ENCODE measurements at regions not wholly inside any gene's neighbourhood (a gene's known extent, or its start where the extent isn't known, plus 50 kb on each side); places are given as distances from the start of the nearest gene placed in this dataset.
A peak's percentile ranks its signal among the peaks of the same experiment; 100 is the strongest.
"Not testable (repeated sequence)": the region's sequence is repeated elsewhere in the genome, so short reads cannot be mapped to it uniquely, and the experiment has no call there.

DNA sequence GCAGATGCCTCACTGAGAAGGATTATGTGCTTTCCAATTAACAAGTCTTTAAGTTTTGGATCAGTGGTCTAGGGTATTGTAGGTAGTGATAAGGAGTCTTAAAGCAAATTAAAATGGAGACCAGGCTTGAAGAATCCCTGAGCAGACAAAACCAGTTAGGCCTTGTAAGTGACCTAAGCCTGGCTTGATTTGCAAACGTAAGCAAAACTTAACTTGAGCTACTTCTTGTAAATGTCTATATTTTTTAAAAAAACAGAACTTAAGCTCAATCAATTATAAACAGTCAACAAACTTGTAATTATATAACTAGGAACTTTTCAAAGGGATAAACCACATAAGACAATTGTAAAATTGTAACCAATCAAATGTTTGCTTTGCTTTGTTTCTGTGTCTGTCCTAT is 72.7 kb upstream of the NALF2 start:
- no peaks in the 10 kb centered on the region for H3K27me3 ChIP-seq (ENCODE audit: control insufficient read depth, insufficient read depth, low read length)
- no peak overlapping the region for H3K27ac ChIP-seq (ENCODE audit: low read length)
- H3K4me3 ChIP-seq (ENCODE audit: low read length) = no peak overlapping the region
- H3K9ac ChIP-seq (ENCODE audit: low read length) = no peak overlapping the region
- no peaks in the 10 kb centered on the region for H3K4me1 ChIP-seq (ENCODE audit: control insufficient read depth, low read depth, low read length)
- H3K9me3 ChIP-seq (ENCODE audit: control insufficient read depth, low read depth, low read length) = no peaks in the 10 kb centered on the region
- H3K36me3 ChIP-seq (ENCODE audit: control insufficient read depth, low read depth, low read length) = no peaks in the 10 kb centered on the region

GRCh38 chrX:69430785-69431184 is 73.3 kb upstream of the NALF2 start:
- no peak overlapping the region for H3K9ac ChIP-seq (ENCODE audit: low read length)
- no peaks in the 10 kb centered on the region for H3K9me3 ChIP-seq (ENCODE audit: control insufficient read depth, low read depth, low read length)
- no peak overlapping the region for H3K4me3 ChIP-seq (ENCODE audit: low read length)
- H3K27ac ChIP-seq (ENCODE audit: low read length) = no peak overlapping the region
- no peaks in the 10 kb centered on the region for H3K36me3 ChIP-seq (ENCODE audit: control insufficient read depth, low read depth, low read length)
- H3K27me3 ChIP-seq (ENCODE audit: control insufficient read depth, insufficient read depth, low read length) = no peaks in the 10 kb centered on the region
- H3K4me1 ChIP-seq (ENCODE audit: control insufficient read depth, low read depth, low read length) = no peaks in the 10 kb centered on the region

- Histone ChIP-seq H3K9ac (ENCODE audit: low read length) (no peak overlapping the region), H3K27me3 (ENCODE audit: control insufficient read depth, insufficient read depth, low read length) (no peaks in the 10 kb centered on the region), H3K4me3 (ENCODE audit: low read length) (no peak overlapping the region), H3K4me1 (ENCODE audit: control insufficient read depth, low read depth, low read length) (no peaks in the 10 kb centered on the region), H3K9me3 (ENCODE audit: control insufficient read depth, low read depth, low read length) (no peaks in the 10 kb centered on the region), H3K36me3 (ENCODE audit: control insufficient read depth, low read depth, low read length) (no peaks in the 10 kb centered on the region), H3K27ac (ENCODE audit: low read length) (no peak overlapping the region)
These were observed 74.6 kb upstream of the NALF2 start for GRCh38 chrX:69429339-69430015.

GRCh38 chrX:69428216-69428615 is 75.9 kb upstream of the NALF2 start:
- H3K9ac ChIP-seq (ENCODE audit: low read length) = no peak overlapping the region
- no peaks in the 10 kb centered on the region for H3K36me3 ChIP-seq (ENCODE audit: control insufficient read depth, low read depth, low read length)
- H3K4me1 ChIP-seq (ENCODE audit: control insufficient read depth, low read depth, low read length) = no peaks in the 10 kb centered on the region
- H3K9me3 ChIP-seq (ENCODE audit: control insufficient read depth, low read depth, low read length) = no peaks in the 10 kb centered on the region
- no peak overlapping the region for H3K27ac ChIP-seq (ENCODE audit: low read length)
- H3K27me3 ChIP-seq (ENCODE audit: control insufficient read depth, insufficient read depth, low read length) = no peaks in the 10 kb centered on the region
- no peak overlapping the region for H3K4me3 ChIP-seq (ENCODE audit: low read length)

DNA sequence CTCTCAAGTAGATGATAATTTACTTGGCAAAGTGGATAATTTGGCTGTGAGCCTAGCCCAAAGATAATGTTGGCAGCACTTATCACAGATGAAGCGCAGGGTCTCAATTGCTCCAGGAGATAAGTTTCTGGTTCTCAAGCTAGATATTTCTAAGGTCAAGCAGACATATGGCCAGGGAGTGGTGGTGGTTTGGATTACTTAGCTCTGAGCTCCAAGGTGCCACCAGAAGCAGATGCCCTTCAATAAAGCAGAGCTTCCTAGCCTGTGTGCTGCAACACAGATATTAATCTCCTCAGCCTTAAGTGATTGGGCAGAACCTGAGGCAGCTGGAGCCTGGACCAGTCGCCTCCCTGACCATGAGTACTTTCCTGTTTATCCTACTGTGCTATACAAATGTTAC is 79.2 kb upstream of the NALF2 start:
- H3K4me1 ChIP-seq (ENCODE audit: control insufficient read depth, low read depth, low read length) = no peaks in the 10 kb centered on the region
- H3K9me3 ChIP-seq (ENCODE audit: control insufficient read depth, low read depth, low read length) = no peaks in the 10 kb centered on the region
- no peaks in the 10 kb centered on the region for H3K27me3 ChIP-seq (ENCODE audit: control insufficient read depth, insufficient read depth, low read length)
- no peak overlapping the region for H3K4me3 ChIP-seq (ENCODE audit: low read length)
- no peak overlapping the region for H3K27ac ChIP-seq (ENCODE audit: low read length)
- no peaks in the 10 kb centered on the region for H3K36me3 ChIP-seq (ENCODE audit: control insufficient read depth, low read depth, low read length)
- no peak overlapping the region for H3K9ac ChIP-seq (ENCODE audit: low read length)

DNA sequence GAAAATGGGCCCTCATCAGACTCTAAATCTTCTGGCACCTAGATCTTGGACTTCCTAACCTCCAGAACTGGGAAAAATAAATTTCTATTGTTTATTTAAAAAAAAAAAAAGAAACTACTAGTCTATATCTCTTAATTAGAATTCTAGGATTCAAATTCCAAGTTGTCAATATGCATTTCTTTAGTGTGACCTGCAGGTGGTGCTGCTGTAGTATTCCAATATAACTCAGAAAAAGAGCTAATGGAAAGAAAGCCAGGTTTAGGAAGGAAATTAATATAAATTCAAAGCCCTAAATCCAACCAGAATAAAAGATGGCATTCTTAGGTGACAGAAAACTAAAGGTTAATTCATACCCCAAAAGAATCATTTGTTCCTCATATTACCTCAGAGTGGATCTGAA is 80.0 kb upstream of the NALF2 start:
- H3K36me3 ChIP-seq (ENCODE audit: control insufficient read depth, low read depth, low read length) = no peaks in the 10 kb centered on the region

DNA sequence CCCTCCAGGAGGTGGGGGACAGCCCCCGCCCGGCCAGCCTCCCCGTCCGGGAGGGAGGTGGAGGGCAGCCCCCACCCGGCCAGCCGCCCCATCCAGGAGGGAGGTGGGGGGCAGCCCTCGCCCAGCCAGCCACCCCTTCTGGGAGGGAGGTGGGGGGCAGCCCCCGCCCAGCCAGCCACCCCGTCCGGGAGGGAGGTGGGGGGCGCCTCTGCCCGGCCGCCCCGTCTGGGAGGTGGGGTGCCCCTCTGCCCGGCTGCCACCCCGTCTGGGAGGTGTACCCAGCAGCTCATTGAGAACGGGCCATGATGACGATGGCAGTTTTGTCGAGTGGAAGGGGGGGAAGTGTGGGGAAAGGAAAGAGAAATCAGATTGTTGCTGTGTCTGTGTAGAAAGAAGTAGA is 81.9 kb upstream of the NALF2 start:
- not testable (repeated sequence) for H3K9ac ChIP-seq (ENCODE audit: low read length); H3K9me3 ChIP-seq (ENCODE audit: control insufficient read depth, low read depth, low read length); H3K4me3 ChIP-seq (ENCODE audit: low read length); H3K4me1 ChIP-seq (ENCODE audit: control insufficient read depth, low read depth, low read length); H3K36me3 ChIP-seq (ENCODE audit: control insufficient read depth, low read depth, low read length); H3K27ac ChIP-seq (ENCODE audit: low read length); H3K27me3 ChIP-seq (ENCODE audit: control insufficient read depth, insufficient read depth, low read length)

More for the DNA sequence above, 80.0 kb upstream of the NALF2 start:
- no peaks in the 10 kb centered on the region for H3K4me1 ChIP-seq (ENCODE audit: control insufficient read depth, low read depth, low read length)
- no peak overlapping the region for H3K27ac ChIP-seq (ENCODE audit: low read length)
- no peaks in the 10 kb centered on the region for H3K9me3 ChIP-seq (ENCODE audit: control insufficient read depth, low read depth, low read length)
- H3K27me3 ChIP-seq (ENCODE audit: control insufficient read depth, insufficient read depth, low read length) = no peaks in the 10 kb centered on the region
- no peak overlapping the region for H3K4me3 ChIP-seq (ENCODE audit: low read length)
- H3K9ac ChIP-seq (ENCODE audit: low read length) = no peak overlapping the region

DNA sequence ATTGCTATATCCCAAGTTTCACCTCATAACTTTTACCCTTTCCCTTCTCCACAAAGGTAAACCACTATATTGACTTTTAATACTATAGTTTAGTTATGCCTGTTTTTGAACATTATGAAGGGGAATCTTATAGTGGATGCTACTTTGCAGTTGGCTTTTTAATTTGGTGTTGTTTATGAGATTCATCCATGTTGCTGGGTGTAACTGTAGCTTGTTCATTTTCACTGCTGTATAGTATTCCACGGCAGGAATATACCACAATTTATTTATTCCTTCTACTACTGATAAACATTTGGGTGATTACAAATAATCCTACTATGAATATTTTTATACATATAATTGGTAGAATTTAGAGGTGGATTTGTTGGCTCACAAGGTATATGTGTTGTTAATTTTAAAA is 88.4 kb upstream of the NALF2 start:
- Histone ChIP-seq H3K9ac (ENCODE audit: low read length) (no peak overlapping the region), H3K4me1 (ENCODE audit: control insufficient read depth, low read depth, low read length) (no peaks in the 10 kb centered on the region), H3K4me3 (ENCODE audit: low read length) (no peak overlapping the region), H3K9me3 (ENCODE audit: control insufficient read depth, low read depth, low read length) (no peaks in the 10 kb centered on the region), H3K27me3 (ENCODE audit: control insufficient read depth, insufficient read depth, low read length) (no peaks in the 10 kb centered on the region), H3K27ac (ENCODE audit: low read length) (no peak overlapping the region), H3K36me3 (ENCODE audit: control insufficient read depth, low read depth, low read length) (no peaks in the 10 kb centered on the region)

- no peak overlapping the region for H3K27ac ChIP-seq (ENCODE audit: low read length)
- no peak overlapping the region for H3K9ac ChIP-seq (ENCODE audit: low read length)
- H3K4me3 ChIP-seq (ENCODE audit: low read length) = no peak overlapping the region
- H3K4me1 ChIP-seq (ENCODE audit: control insufficient read depth, low read depth, low read length) = no peaks in the 10 kb centered on the region
- H3K9me3 ChIP-seq (ENCODE audit: control insufficient read depth, low read depth, low read length) = no peaks in the 10 kb centered on the region
- H3K27me3 ChIP-seq (ENCODE audit: control insufficient read depth, insufficient read depth, low read length) = no peaks in the 10 kb centered on the region
- no peaks in the 10 kb centered on the region for H3K36me3 ChIP-seq (ENCODE audit: control insufficient read depth, low read depth, low read length)
These were observed 91.5 kb upstream of the NALF2 start for GRCh38 chrX:69412661-69413060.

DNA sequence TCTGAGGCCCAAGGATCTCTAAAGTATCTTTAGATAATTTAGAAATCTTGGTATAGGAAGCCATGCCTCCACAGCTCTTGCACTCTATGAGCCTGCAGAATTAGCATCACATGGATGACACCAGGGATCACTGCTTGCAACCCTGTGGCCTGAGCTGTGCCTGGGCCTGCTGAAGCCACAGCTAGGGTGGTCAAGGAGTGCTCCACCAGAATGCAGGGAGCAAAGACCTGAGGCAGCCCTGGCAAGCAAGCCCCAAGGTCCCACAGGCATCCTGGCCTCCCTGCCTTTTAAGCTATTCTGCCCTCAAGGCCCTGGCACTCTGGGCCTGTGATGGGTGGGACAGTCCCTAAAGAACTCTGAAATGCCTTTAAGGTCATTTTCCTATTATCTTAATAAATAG is 105.2 kb upstream of the NALF2 start:
- H3K9me3 ChIP-seq (ENCODE audit: control insufficient read depth, low read depth, low read length) = no peaks in the 10 kb centered on the region
- no peaks in the 10 kb centered on the region for H3K36me3 ChIP-seq (ENCODE audit: control insufficient read depth, low read depth, low read length)
- H3K4me3 ChIP-seq (ENCODE audit: low read length) = no peak overlapping the region
- H3K9ac ChIP-seq (ENCODE audit: low read length) = no peak overlapping the region
- H3K4me1 ChIP-seq (ENCODE audit: control insufficient read depth, low read depth, low read length) = peaks cover 14% of the 10 kb centered on the region
- H3K27ac ChIP-seq (ENCODE audit: low read length) = no peak overlapping the region
- H3K27me3 ChIP-seq (ENCODE audit: control insufficient read depth, insufficient read depth, low read length) = no peaks in the 10 kb centered on the region

DNA sequence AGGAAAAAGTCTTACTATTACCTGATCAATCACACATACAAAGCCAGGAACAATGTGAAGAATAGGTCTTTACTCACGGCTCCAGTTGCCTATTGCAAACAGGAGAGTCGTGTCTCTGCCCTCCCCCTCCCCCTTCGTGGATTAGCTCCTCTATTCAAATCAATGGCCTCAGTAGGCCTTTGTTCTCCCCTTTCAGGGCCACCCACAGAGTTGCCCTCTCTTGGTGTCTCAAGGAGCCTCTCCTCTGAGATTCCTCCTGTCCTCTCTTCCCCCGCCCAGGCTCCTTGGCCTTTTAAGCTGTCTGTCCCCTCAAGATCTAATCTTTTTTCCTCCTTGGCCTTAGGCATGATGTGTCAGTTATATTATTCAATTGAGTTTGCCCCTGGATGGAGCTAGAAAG is 107.2 kb upstream of the NALF2 start:
- no peaks in the 10 kb centered on the region for H3K27me3 ChIP-seq (ENCODE audit: control insufficient read depth, insufficient read depth, low read length)
- peaks cover 14% of the 10 kb centered on the region for H3K4me1 ChIP-seq (ENCODE audit: control insufficient read depth, low read depth, low read length)
- H3K36me3 ChIP-seq (ENCODE audit: control insufficient read depth, low read depth, low read length) = no peaks in the 10 kb centered on the region
- no peak overlapping the region for H3K9ac ChIP-seq (ENCODE audit: low read length)
- peak overlapping the region; percentile 2 for H3K4me3 ChIP-seq (ENCODE audit: low read length)
- H3K27ac ChIP-seq (ENCODE audit: low read length) = no peak overlapping the region
- H3K9me3 ChIP-seq (ENCODE audit: control insufficient read depth, low read depth, low read length) = no peaks in the 10 kb centered on the region

- peaks cover 14% of the 10 kb centered on the region for H3K4me1 ChIP-seq (ENCODE audit: control insufficient read depth, low read depth, low read length)
- H3K27me3 ChIP-seq (ENCODE audit: control insufficient read depth, insufficient read depth, low read length) = no peaks in the 10 kb centered on the region
- no peaks in the 10 kb centered on the region for H3K36me3 ChIP-seq (ENCODE audit: control insufficient read depth, low read depth, low read length)
- H3K4me3 ChIP-seq (ENCODE audit: low read length) = no peak overlapping the region
- H3K9ac ChIP-seq (ENCODE audit: low read length) = no peak overlapping the region
- H3K27ac ChIP-seq (ENCODE audit: low read length) = no peak overlapping the region
- H3K9me3 ChIP-seq (ENCODE audit: control insufficient read depth, low read depth, low read length) = no peaks in the 10 kb centered on the region
These were observed 108.8 kb upstream of the NALF2 start for GRCh38 chrX:69395306-69395705.
